Transverse colon (tissue), 3 donors: ENCODE measurements at regions not wholly inside any gene's neighbourhood (a gene's known extent, or its start where the extent isn't known, plus 50 kb on each side); places are given as distances from the start of the nearest gene placed in this dataset.

Experiments used
- CTCF ChIP-seq, 5 experiments: fragments of 200-600 bp in 3 of 5; fragments of 450-650 bp in 2 of 5; sonication (generic) in 3 of 5; IDR thresholded peaks; 1 replicate in 2 of 5; 2 replicates in 3 of 5; pipeline ENCODE4 v1.5.1; 2016 to 2017; ENCODE audit warnings: antibody characterized with exemption in 5 of 5, inconsistent platforms in 3 of 5, mild to moderate bottlenecking in 2 of 5, moderate library complexity in 1 of 5
- EP300 ChIP-seq: sonication (generic); formaldehyde crosslinking; IDR thresholded peaks from one replicate; pipeline ENCODE4 v1.6.1; 2017; ENCODE audit warnings: antibody characterized with exemption, low read depth
- POLR2A ChIP-seq: fragments of 450-650 bp; IDR thresholded peaks from one replicate; pipeline ENCODE4 v1.6.1; 2016; ENCODE audit warnings: antibody characterized with exemption, mild to moderate bottlenecking, moderate library complexity

GRCh38 chr18:29311580-29311979, 1134.7 kb upstream of the CDH2 start:
- TF ChIP-seq POLR2A (no peak), CTCF (IDR thresholded peaks at IDR 0.05) (no peak), EP300 (no peak)
